Adrenal gland (tissue), 9 donors: ENCODE measurements at regions not wholly inside any gene's neighbourhood (a gene's known extent, or its start where the extent isn't known, plus 50 kb on each side); places are given as distances from the start of the nearest gene placed in this dataset.

Experiments used
- DNase-seq, 7 donors: peaks; one replicate each; pipeline ENCODE4 v3.0.0-alpha.2; 2019 to 2020
- H3K27ac ChIP-seq, 5 donors: fragments of 200-600 bp; sonication (generic) in 4 of 5; 1 replicate in 3 of 5; 2 replicates in 2 of 5; pipeline versions ENCODE4 v1.5.1 to v1.8.0; 2016 to 2020; ENCODE audit warnings: mild to moderate bottlenecking in 1 of 5
- H3K27me3 ChIP-seq: fragments of 200-600 bp; 2 replicates; pipeline ENCODE4 v1.8.0; 2021
- H3K36me3 ChIP-seq, 2 donors: fragments of 200-600 bp; replicated peaks in 1 of 2; 1 replicate in 1 of 2; 2 replicates in 1 of 2; pipeline versions ENCODE4 v1.5.1 to v1.8.0; 2018 to 2022
- H3K4me1 ChIP-seq, 2 donors: fragments of 200-600 bp; replicated peaks in 1 of 2; 1 replicate in 1 of 2; 2 replicates in 1 of 2; pipeline versions ENCODE4 v1.5.1 to v1.8.0; 2018 to 2021
- H3K4me3 ChIP-seq, 4 donors: fragments of 200-600 bp; sonication (generic) in 3 of 4; one replicate each; pipeline ENCODE4 v1.5.1; 2016 to 2018
- H3K9me3 ChIP-seq, 3 donors: fragments of 200-600 bp; sonication (generic) in 1 of 3; replicated peaks in 1 of 3; 1 replicate in 2 of 3; 2 replicates in 1 of 3; pipeline versions ENCODE4 v1.5.1 to v1.8.0; 2016 to 2021
- POLR2A ChIP-seq, 2 donors: fragments of 450-650 bp; IDR thresholded peaks; one replicate each; pipeline ENCODE4 v1.6.1; 2017; ENCODE audit warnings: antibody characterized with exemption in 2 of 2, mild to moderate bottlenecking in 2 of 2, moderate library complexity in 1 of 2
- WGBS, 4 donors: extraction: QIAGEN DNeasy Blood & Tissue Kit in 2 of 4; methylation state at CpG; one replicate each; pipeline versions ENCODE4 v1.1.5 to v1.1.7; 2013 to 2017; 5-methylcytosine and 5-hydroxymethylcytosine counted together
- intact Hi-C, 2 donors: fragments of 100-400 bp; cut with DNase I; formaldehyde crosslinking; loops; one replicate each; pipeline versions ENCODE4 v1.14.1 to v1.15.0; 2022 to 2023
- TF ChIP-seq, protein P1 (sequence below), 6 experiments: fragments of 450-650 bp in 4 of 6; fragments of 200-600 bp in 2 of 6; sonication (generic) in 1 of 6; IDR thresholded peaks; 1 replicate in 5 of 6; 2 replicates in 1 of 6; pipeline versions ENCODE4 v1.5.1 to v1.8.0; 2016 to 2021; ENCODE audit warnings: antibody characterized with exemption in 6 of 6, mild to moderate bottlenecking in 2 of 6, moderate library complexity in 1 of 6
- donor health status: healthy with polysubstance abuse.
- donor health status: Bipolar disorder and iron deficiency.
- donor health status: DM: yes; HTN: yes; CAD: no.
- donor health status: DM: no; HTN: no; CAD: no.
- donor health status: DM: no; HTN: no; CAD: no.

GRCh38 chr5:77151501-77151900 is 59.0 kb upstream of the PDE8B start:
- no peak overlapping the region for H3K4me3 ChIP-seq
- WGBS, 4 donors, result 92 to 100% (median 97%) methylated on average over 1 of the region's 1 CpG
- no peaks in the 10 kb centered on the region for H3K9me3 ChIP-seq
- H3K36me3 ChIP-seq, result no peaks in the 10 kb centered on the region
- no peak for DNase-seq
- no peaks in the 10 kb centered on the region for H3K27me3 ChIP-seq
- TF ChIP-seq, protein P1, sequence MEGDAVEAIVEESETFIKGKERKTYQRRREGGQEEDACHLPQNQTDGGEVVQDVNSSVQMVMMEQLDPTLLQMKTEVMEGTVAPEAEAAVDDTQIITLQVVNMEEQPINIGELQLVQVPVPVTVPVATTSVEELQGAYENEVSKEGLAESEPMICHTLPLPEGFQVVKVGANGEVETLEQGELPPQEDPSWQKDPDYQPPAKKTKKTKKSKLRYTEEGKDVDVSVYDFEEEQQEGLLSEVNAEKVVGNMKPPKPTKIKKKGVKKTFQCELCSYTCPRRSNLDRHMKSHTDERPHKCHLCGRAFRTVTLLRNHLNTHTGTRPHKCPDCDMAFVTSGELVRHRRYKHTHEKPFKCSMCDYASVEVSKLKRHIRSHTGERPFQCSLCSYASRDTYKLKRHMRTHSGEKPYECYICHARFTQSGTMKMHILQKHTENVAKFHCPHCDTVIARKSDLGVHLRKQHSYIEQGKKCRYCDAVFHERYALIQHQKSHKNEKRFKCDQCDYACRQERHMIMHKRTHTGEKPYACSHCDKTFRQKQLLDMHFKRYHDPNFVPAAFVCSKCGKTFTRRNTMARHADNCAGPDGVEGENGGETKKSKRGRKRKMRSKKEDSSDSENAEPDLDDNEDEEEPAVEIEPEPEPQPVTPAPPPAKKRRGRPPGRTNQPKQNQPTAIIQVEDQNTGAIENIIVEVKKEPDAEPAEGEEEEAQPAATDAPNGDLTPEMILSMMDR (IDR thresholded peaks at IDR 0.05), result no peak
- no peak for TF ChIP-seq POLR2A (IDR thresholded peaks at IDR 0.05)
- H3K4me1 ChIP-seq, result no peaks in the 10 kb centered on the region
- no peak overlapping the region for H3K27ac ChIP-seq
- intact Hi-C loops, result loop anchor here (5.0 to 10.0 kb wide), 3 partner anchors 73 to 346 kb away; partner anchors contain the start of gene WDR41 (in 1 of the 2)

- Histone ChIP-seq H3K36me3 (no peaks in the 10 kb centered on the region), H3K27me3 (no peaks in the 10 kb centered on the region), H3K27ac (no peak overlapping the region), H3K9me3 (no peaks in the 10 kb centered on the region), H3K4me1 (no peaks in the 10 kb centered on the region), H3K4me3 (no peak overlapping the region)
- intact Hi-C loops, result loop anchor here in 1 of 2 donors (10.0 kb wide), 1 partner anchor 88 kb away; no protein-coding TSS in a partner anchor
- 72 to 81% (median 79%) methylated on average over 2 of the region's 2 CpGs for whole genome bisulfite sequencing, 4 donors
- TF ChIP-seq POLR2A (IDR thresholded peaks at IDR 0.05), result no peak
- TF ChIP-seq, protein P1 (IDR thresholded peaks at IDR 0.05), result no peak
- DNase-seq, result no peak
These were observed 59.8 kb upstream of the ZBED3 start for GRCh38 chr5:77146896-77147295.

DNA sequence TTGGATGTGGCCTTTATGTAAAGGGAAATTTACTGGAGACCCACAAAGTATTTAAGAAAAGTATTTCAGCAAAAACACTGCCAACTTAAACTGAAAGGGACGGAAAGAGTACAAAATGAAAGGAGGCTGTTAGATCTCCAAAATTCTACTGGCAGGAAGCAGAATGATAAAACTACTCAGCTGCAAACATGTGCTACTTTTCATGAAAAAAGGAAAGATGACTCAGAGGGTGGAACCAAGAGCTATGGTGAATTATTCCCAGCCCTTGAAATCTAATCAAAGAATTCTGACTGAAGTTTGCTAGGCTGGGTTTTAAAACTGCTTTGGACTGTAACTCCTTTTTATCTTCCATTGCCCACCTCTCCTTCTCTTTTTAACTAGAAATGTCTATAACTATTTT is 58.6 kb upstream of the ZBED3 start:
- Histone ChIP-seq H3K4me1 (no peaks in the 10 kb centered on the region), H3K9me3 (no peaks in the 10 kb centered on the region), H3K27ac (no peak overlapping the region), H3K36me3 (no peaks in the 10 kb centered on the region), H3K4me3 (no peak overlapping the region), H3K27me3 (no peaks in the 10 kb centered on the region)
- WGBS, 4 donors, result 63 to 78% (median 74%) methylated on average over 1 of the region's 1 CpG
- no peak for DNase-seq
- intact Hi-C loops, result loop anchor here in 1 of 2 donors (10.0 kb wide), 1 partner anchor 89 kb away; no protein-coding TSS in a partner anchor
- TF ChIP-seq, protein P1 (IDR thresholded peaks at IDR 0.05), result no peak
- no peak for TF ChIP-seq POLR2A (IDR thresholded peaks at IDR 0.05)

GRCh38 chr5:77144837-77145139 is 57.7 kb upstream of the ZBED3 start:
- no peak for DNase-seq
- no peak for TF ChIP-seq POLR2A (IDR thresholded peaks at IDR 0.05)
- TF ChIP-seq, protein P1 (IDR thresholded peaks at IDR 0.05), result peak in 2 of 6 experiments; percentile 14 to 20
- WGBS, 4 donors, result 56 to 82% (median 70%) methylated on average over 1 of the region's 1 CpG

More at GRCh38 chr5:77144837-77145139, 57.7 kb upstream of the ZBED3 start:
- no peaks in the 10 kb centered on the region for H3K4me1 ChIP-seq
- H3K27me3 ChIP-seq, result no peaks in the 10 kb centered on the region
- H3K27ac ChIP-seq, result no peak overlapping the region
- H3K4me3 ChIP-seq, result no peak overlapping the region
- no peaks in the 10 kb centered on the region for H3K36me3 ChIP-seq
- no peaks in the 10 kb centered on the region for H3K9me3 ChIP-seq
- intact Hi-C loops, result loop anchor here in 1 of 2 donors (10.0 kb wide), 1 partner anchor 90 kb away; no protein-coding TSS in a partner anchor
